DOHH2 (cell line): ENCODE measurements at regions not wholly inside any gene's neighbourhood (a gene's known extent, or its start where the extent isn't known, plus 50 kb on each side); places are given as distances from the start of the nearest gene placed in this dataset.

Experiments
- H3F3A ChIP-seq: fragments of 200-600 bp; sonication (generic), shearing (Covaris generic); 2 replicates; pipeline ENCODE4 v1.6.0; 2016; ENCODE audit warnings: antibody characterized with exemption, mild to moderate bottlenecking; ENCODE audit not compliant: control insufficient read depth, insufficient read depth
- H3K27ac ChIP-seq: fragments of 200-600 bp; sonication (generic); 2 replicates; pipeline ENCODE4 v1.5.1; 2014; ENCODE audit warnings: low read depth, mild to moderate bottlenecking, low read length, moderate library complexity
- H3K27me3 ChIP-seq: fragments of 200-600 bp; sonication (generic); 2 replicates; pipeline ENCODE4 v1.6.1; 2014; ENCODE audit warnings: mild to moderate bottlenecking, low read length, mixed read lengths; ENCODE audit not compliant: control insufficient read depth
- H3K36me3 ChIP-seq: fragments of 200-600 bp; sonication (generic); 2 replicates; pipeline ENCODE4 v1.6.1; 2014; ENCODE audit warnings: mild to moderate bottlenecking, low read length, moderate library complexity, mixed read lengths; ENCODE audit not compliant: control insufficient read depth
- H3K4me1 ChIP-seq: fragments of 200-600 bp; sonication (generic); 2 replicates; pipeline ENCODE4 v1.6.1; 2014; ENCODE audit warnings: mild to moderate bottlenecking, low read length, mixed read lengths; ENCODE audit not compliant: control insufficient read depth
- H3K4me2 ChIP-seq: fragments of 200-600 bp; sonication (generic); 2 replicates; pipeline ENCODE4 v1.6.0; 2014; ENCODE audit warnings: mild to moderate bottlenecking, low read length, moderate library complexity
- H3K4me3 ChIP-seq: fragments of 200-600 bp; sonication (generic); 2 replicates; pipeline ENCODE4 v1.5.1; 2014; ENCODE audit warnings: mild to moderate bottlenecking, low read length, mixed read lengths
- H3K79me2 ChIP-seq: fragments of 200-600 bp; sonication (generic); 2 replicates; pipeline ENCODE4 v1.6.1; 2014; ENCODE audit warnings: mild to moderate bottlenecking, low read length, mixed read lengths; ENCODE audit not compliant: control insufficient read depth
- H3K9me2 ChIP-seq: fragments of 200-600 bp; sonication (generic); replicated peaks from 2 replicates; pipeline ENCODE4 v1.6.1; 2014; ENCODE audit warnings: mild to moderate bottlenecking, low read length, mixed read lengths; ENCODE audit not compliant: control insufficient read depth
- H3K9me3 ChIP-seq: fragments of 200-600 bp; sonication (generic); 2 replicates; pipeline ENCODE4 v1.6.1; 2014; ENCODE audit warnings: antibody characterized with exemption, low read length, mixed read lengths; ENCODE audit not compliant: control insufficient read depth, insufficient read depth
- H4K20me1 ChIP-seq: fragments of 200-600 bp; sonication (generic); 2 replicates; pipeline ENCODE4 v1.6.0; 2014; ENCODE audit warnings: low read depth, mild to moderate bottlenecking, antibody characterized with exemption, low read length, moderate library complexity; ENCODE audit not compliant: control insufficient read depth, insufficient read depth
- EZH2phosphoT487 ChIP-seq: fragments of 200-600 bp; sonication (generic); IDR thresholded peaks from 2 replicates; pipeline ENCODE4 v1.6.1; 2017; ENCODE audit warnings: borderline replicate concordance, mild to moderate bottlenecking, antibody characterized with exemption, low read length, moderate library complexity, mixed read lengths
- TF ChIP-seq, protein P1 (sequence below): fragments of 200-600 bp; sonication (generic); IDR thresholded peaks from one replicate; pipeline ENCODE4 v1.5.1; 2014; ENCODE audit warnings: antibody characterized with exemption, mild to moderate bottlenecking, low read depth, low read length; ENCODE audit not compliant: poor library complexity, severe bottlenecking

GRCh38 chr10:20971901-20972300 is 74.8 kb upstream of the NEBL start:
- no peaks in the 10 kb centered on the region for H3K27me3 ChIP-seq
- H3K9me2 ChIP-seq = no peaks in the 10 kb centered on the region
- H3K4me1 ChIP-seq = peaks cover 42% of the 10 kb centered on the region
- H3F3A ChIP-seq = no peaks in the 10 kb centered on the region
- H3K4me3 ChIP-seq = no peak overlapping the region
- H3K4me2 ChIP-seq = peak overlapping the region; percentile 28
- no peak for TF ChIP-seq EZH2phosphoT487
- TF ChIP-seq, protein P1, sequence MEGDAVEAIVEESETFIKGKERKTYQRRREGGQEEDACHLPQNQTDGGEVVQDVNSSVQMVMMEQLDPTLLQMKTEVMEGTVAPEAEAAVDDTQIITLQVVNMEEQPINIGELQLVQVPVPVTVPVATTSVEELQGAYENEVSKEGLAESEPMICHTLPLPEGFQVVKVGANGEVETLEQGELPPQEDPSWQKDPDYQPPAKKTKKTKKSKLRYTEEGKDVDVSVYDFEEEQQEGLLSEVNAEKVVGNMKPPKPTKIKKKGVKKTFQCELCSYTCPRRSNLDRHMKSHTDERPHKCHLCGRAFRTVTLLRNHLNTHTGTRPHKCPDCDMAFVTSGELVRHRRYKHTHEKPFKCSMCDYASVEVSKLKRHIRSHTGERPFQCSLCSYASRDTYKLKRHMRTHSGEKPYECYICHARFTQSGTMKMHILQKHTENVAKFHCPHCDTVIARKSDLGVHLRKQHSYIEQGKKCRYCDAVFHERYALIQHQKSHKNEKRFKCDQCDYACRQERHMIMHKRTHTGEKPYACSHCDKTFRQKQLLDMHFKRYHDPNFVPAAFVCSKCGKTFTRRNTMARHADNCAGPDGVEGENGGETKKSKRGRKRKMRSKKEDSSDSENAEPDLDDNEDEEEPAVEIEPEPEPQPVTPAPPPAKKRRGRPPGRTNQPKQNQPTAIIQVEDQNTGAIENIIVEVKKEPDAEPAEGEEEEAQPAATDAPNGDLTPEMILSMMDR = no peak
- H4K20me1 ChIP-seq = no peaks in the 10 kb centered on the region
- peak overlapping the region; percentile 43 for H3K27ac ChIP-seq
- H3K79me2 ChIP-seq = no peaks in the 10 kb centered on the region
- H3K9me3 ChIP-seq = no peaks in the 10 kb centered on the region
- H3K36me3 ChIP-seq = no peaks in the 10 kb centered on the region

DNA sequence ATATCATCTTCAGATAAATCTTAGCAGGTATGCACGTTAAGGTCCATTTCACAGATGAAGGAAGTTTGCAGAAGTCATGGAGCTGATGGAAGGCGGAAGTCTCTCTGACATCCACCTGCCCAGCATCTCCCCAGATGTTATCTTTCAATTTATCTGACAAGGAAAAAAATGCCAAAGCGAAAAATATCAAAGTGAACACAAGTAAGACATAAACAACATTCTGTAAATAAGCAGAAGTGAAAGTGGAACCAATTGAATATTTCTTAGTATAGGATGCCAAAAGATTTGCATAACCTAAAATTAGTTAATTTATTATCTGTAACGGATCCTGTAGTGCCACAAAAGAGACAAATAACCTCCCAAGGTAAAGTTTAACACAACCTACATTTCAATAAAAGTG is 73.6 kb upstream of the NEBL start:
- Histone ChIP-seq H3K4me3 (peak overlapping the region; percentile 26), H3K36me3 (no peaks in the 10 kb centered on the region), H3K9me3 (no peaks in the 10 kb centered on the region), H3K4me2 (peak overlapping the region; percentile 50), H3K9me2 (no peaks in the 10 kb centered on the region), H3F3A (no peaks in the 10 kb centered on the region), H3K4me1 (peaks cover 37% of the 10 kb centered on the region), H3K79me2 (no peaks in the 10 kb centered on the region), H4K20me1 (no peaks in the 10 kb centered on the region), H3K27me3 (no peaks in the 10 kb centered on the region), H3K27ac (peak overlapping the region; percentile 75)
- TF ChIP-seq, protein P1 = no peak
- no peak for TF ChIP-seq EZH2phosphoT487

DNA sequence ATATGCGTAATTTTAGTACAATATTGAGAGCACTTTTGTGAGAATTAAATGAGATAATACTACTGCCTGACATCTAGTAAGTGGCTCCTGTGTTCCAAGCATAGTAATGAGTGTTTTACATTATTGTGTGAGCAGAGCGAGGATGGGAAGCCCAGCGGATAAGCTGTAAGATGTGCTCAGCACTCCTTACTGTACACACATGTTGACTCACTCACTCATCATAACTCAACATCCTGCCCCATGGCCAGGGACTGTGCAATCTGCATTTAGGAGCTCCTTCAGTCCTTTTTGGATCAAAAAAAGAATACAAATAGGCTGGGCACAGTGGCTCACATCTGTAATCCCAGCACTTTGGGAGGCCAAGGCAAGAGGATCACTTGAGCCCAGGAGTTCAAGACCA is 72.9 kb upstream of the NEBL start:
- Histone ChIP-seq H3K4me1 (peaks cover 30% of the 10 kb centered on the region), H3K9me3 (no peaks in the 10 kb centered on the region), H3F3A (no peaks in the 10 kb centered on the region), H3K79me2 (no peaks in the 10 kb centered on the region), H3K36me3 (no peaks in the 10 kb centered on the region), H3K27ac (peak overlapping the region; percentile 75), H4K20me1 (no peaks in the 10 kb centered on the region), H3K9me2 (no peaks in the 10 kb centered on the region), H3K4me3 (peak overlapping the region; percentile 13), H3K4me2 (peak overlapping the region; percentile 50), H3K27me3 (no peaks in the 10 kb centered on the region)
- no peak for TF ChIP-seq EZH2phosphoT487
- TF ChIP-seq, protein P1 = no peak
